ENCODE measurements at regions not wholly inside any gene's neighbourhood (a gene's known extent, or its start where the extent isn't known, plus 50 kb on each side); places are given as distances from the start of the nearest gene placed in this dataset.

- peak; percentile 0 for DNase-seq (ENCODE audit: low read depth)
- H3K4me3 ChIP-seq (ENCODE audit: low read length), result no peak overlapping the region
- no peak for TF ChIP-seq CTCF (IDR thresholded peaks at IDR 0.05; ENCODE audit: insufficient read depth, low read depth, low read length, missing control alignments)
These were observed 1499.4 kb upstream of the PCDH7 start for GRCh38 chr4:29220761-29221160.

- H3K4me3 ChIP-seq (ENCODE audit: low read length), result no peak overlapping the region
- no peak for TF ChIP-seq CTCF (IDR thresholded peaks at IDR 0.05; ENCODE audit: insufficient read depth, low read depth, low read length, missing control alignments)
- DNase-seq (ENCODE audit: low read depth), result no peak
These were observed 1495.3 kb upstream of the PCDH7 start for GRCh38 chr4:29224911-29225310.

GRCh38 chr4:29240641-29241040, 1479.5 kb upstream of the PCDH7 start:
- no peak for TF ChIP-seq CTCF (IDR thresholded peaks at IDR 0.05; ENCODE audit: insufficient read depth, low read depth, low read length, missing control alignments)
- H3K4me3 ChIP-seq (ENCODE audit: low read length), result no peak overlapping the region
- no peak for DNase-seq (ENCODE audit: low read depth)

GRCh38 chr4:29243054-29243453, 1477.1 kb upstream of the PCDH7 start:
- H3K4me3 ChIP-seq (ENCODE audit: low read length), result no peak overlapping the region
- DNase-seq (ENCODE audit: low read depth), result no peak
- no peak for TF ChIP-seq CTCF (IDR thresholded peaks at IDR 0.05; ENCODE audit: insufficient read depth, low read depth, low read length, missing control alignments)

GRCh38 chr4:29243851-29244250, 1476.3 kb upstream of the PCDH7 start:
- no peak for TF ChIP-seq CTCF (IDR thresholded peaks at IDR 0.05; ENCODE audit: insufficient read depth, low read depth, low read length, missing control alignments)
- DNase-seq (ENCODE audit: low read depth), result no peak
- no peak overlapping the region for H3K4me3 ChIP-seq (ENCODE audit: low read length)

- DNase-seq (ENCODE audit: low read depth), result no peak
- no peak for TF ChIP-seq CTCF (IDR thresholded peaks at IDR 0.05; ENCODE audit: insufficient read depth, low read depth, low read length, missing control alignments)
- H3K4me3 ChIP-seq (ENCODE audit: low read length), result no peak overlapping the region
These were observed 1460.6 kb upstream of the PCDH7 start for GRCh38 chr4:29259556-29259955.

GRCh38 chr4:29262986-29263385, 1457.2 kb upstream of the PCDH7 start:
- TF ChIP-seq CTCF (IDR thresholded peaks at IDR 0.05; ENCODE audit: insufficient read depth, low read depth, low read length, missing control alignments), result no peak
- no peak for DNase-seq (ENCODE audit: low read depth)
- H3K4me3 ChIP-seq (ENCODE audit: low read length), result no peak overlapping the region
